ELF-1 (cell line): ENCODE measurements at regions not wholly inside any gene's neighbourhood (a gene's known extent, or its start where the extent isn't known, plus 50 kb on each side); places are given as distances from the start of the nearest gene placed in this dataset.

Source experiments
- DNase-seq: peaks from one replicate; pipeline ENCODE4 v3.0.0-alpha.2; 2016; ENCODE audit warnings: low read depth, low spot score

GRCh38 chr5:38207343-38207742 lies 51.0 kb upstream of the EGFLAM start:
- DNase-seq, result peak; percentile 15

DNA sequence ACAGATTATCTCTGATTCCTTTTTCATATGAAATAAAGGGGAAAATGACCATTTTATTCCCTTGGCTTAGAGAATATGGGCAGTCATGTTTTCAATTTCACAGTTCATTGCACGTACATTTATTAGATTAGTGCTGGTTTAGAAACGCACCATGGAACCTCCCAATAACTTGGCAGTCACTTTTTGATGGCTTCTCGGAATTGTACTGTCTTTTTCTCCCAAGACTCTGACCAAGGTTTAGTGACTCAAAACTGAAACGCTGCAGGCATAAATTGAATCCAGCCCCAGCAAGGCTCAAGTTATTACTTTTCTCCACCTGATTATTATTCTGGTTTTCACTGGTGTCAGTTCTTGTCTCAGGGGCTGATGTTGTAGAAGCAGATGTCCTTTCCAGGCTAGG lies 55.6 kb upstream of the EGFLAM start:
- DNase-seq, result no peak

DNA sequence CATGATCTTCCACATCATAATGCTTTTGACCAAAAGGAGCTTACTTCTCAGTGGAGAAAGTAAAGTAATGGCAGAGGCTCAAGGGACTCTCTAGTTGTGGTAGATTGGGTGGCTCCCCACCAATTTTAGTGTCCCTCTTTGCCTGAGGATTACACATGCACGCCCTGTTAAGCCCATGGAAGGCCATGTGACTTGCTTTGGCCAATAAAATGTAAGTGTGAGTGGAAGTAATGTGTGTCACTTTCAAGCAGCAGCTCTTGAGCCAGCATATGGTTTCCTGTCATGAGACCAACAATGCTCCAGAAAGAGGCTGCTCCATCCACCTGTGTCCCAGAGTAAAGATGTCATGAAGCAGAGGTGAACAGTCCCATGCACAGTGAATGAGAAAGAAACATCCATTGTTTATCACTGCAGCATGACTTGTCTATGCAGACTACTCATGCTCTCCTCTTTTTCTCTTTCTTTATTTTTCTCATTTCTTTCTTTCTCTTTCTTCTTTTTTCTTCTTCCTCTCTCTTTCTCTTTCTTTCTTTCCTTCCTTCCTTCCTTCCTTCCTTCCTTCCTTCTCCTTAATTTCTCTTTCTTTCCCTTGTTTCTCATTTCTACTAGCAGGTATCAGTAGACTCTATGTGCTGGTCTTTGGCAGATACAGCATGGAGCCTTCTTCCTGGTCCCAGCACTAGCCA lies 57.3 kb upstream of the EGFLAM start:
- no peak for DNase-seq

GRCh38 chr5:38197118-38197517 lies 61.2 kb upstream of the EGFLAM start:
- DNase-seq, result no peak

- peak; percentile 82 for DNase-seq
Observed at GRCh38 chr5:38193015-38193581, 65.3 kb upstream of the EGFLAM start.

DNA sequence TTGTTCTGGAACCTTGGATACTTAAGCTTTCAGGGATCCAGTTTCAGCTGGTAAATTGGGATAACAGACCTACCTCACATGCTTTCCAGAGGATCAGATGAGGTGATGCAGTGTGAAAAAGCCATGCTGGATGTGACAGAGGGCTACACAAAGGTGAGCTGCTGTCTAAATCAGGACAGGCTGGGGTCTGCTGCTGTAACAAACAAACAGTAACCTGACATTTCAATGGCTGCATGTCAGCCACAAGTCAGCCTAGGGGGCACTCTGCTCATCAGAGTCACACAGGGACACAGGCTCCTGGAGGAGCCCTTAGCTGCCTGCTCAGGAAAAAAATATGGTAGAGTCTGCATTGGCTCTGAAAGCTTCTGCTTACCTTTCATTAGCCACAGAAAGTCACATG lies 66.7 kb upstream of the EGFLAM start:
- no peak for DNase-seq

DNA sequence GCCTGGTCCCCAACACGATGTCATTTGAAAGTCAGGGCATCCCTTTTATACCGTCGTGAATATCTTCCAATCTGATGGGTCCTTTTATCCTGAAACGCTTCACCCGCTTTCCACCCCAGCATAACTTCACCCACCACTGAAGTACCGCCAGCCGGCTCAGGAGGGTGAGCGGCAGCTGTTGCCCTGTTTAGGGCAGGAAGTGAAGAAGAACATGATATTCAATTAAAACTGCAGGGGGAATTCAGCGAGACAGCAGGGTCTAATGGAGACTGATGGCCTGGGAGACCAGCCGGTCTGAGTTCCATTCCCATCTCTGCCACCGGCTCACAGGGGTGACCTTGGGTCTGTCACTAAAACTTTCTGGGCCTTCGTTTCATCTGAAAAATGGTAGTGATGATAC lies 68.2 kb upstream of the EGFLAM start:
- DNase-seq, result no peak

DNA sequence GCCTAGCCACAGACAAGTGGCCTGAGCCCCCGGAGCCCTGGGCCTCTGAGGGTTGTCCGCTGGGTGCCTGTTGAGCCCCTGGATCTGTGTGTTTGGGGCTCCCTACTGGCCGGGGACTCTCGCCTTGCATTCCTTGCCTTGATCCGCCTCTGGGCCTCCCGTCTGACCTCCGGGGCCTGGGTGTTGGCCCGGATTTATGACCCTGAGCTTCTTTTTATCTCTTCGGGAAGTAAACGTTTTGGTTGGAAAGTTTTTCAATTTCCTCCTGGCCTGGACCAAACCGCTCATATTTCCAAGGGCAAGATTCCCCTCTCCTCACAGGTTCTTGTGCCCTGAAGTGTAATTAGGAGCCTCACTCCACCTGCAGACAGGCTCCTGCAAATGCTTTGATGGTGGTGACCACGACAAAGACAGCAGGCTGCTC lies 69.3 kb upstream of the EGFLAM start:
- peak; percentile 32 for DNase-seq

- no peak for DNase-seq
Observed at GRCh38 chr5:38188591-38188990, 69.8 kb upstream of the EGFLAM start.

DNA sequence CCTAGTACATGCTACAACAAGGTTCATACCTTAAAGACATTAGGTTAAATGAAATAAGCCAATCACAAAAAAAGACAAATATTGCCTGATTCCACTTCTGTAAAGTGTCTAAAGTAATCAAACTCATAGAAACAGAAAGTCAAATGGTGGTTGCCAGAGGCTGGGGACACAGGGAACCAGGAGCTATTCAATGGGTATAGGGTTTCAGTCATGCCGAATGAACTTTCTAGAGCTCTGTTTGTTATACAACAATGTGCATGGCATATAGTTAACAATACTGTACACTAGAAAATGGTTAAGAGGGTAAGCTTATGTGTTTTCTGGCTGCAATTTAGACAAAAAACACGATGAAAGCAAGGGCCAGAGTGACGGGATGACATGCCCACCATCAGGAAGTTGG lies 70.8 kb upstream of the EGFLAM start:
- DNase-seq, result no peak

GRCh38 chr5:38184627-38185026 lies 73.7 kb upstream of the EGFLAM start:
- no peak for DNase-seq

DNA sequence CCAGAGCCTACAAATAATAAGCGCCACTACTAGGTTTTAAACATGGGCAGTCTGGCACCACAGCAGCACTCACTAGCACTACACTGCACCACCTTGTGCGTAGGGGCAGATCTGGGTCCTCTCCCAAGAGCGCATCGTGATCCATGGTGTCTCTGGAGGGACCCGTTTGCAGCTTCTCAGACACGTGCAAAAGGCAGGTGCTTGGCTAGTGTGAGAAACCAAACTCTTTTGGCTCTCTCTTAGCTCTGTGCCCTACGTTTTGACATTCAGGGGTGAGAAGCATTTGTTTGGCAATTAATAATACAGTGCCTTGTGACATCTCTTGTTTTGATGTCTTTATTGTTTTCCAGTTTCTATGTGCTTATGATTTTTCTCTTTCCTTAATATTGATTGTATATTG lies 75.4 kb upstream of the EGFLAM start:
- no peak for DNase-seq

- DNase-seq, result no peak
Observed at GRCh38 chr5:38168029-38168428, 90.3 kb upstream of the EGFLAM start.

- peak; percentile 42 for DNase-seq
Observed at GRCh38 chr5:38167562-38167996, 90.8 kb upstream of the EGFLAM start.

DNA sequence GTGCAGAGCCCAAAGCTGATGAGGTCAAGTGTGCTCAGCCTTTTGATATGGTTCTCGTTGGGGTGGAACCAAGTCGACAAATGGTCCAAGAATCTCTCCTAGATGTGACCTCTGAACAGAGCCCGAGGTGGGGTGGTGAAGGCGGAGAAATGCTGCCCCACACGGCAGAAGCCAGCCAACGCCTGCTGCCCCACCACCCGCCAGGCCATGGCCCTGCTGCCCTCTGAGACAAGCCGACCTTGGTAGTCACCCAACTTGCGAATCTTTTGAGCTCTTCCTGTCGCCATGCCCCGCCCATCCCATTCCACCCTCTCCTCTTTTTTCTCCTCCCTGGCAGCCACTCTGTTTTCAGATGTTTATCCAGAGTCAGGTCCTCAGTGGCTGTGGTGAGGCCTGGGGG lies 91.5 kb upstream of the EGFLAM start:
- DNase-seq, result no peak

DNA sequence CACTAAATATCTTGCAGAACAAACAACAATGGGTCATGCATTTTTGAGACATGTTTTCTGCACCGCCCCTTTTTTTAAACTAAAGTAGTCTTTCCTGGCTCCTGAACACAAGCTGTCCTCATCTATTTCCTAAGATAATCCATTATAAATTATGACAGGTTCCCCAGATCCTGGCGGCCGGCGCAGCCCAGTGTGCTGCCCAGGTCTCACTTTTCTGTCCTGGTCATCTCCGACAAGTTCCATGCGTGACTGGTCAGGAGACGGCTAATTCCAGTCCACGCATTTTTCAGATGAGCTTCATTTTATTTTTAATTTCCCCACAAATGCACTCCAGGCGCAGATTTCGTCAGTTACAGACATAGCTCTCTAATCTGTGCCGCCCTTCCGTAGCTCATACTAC lies 92.9 kb upstream of the EGFLAM start:
- DNase-seq, result no peak

DNA sequence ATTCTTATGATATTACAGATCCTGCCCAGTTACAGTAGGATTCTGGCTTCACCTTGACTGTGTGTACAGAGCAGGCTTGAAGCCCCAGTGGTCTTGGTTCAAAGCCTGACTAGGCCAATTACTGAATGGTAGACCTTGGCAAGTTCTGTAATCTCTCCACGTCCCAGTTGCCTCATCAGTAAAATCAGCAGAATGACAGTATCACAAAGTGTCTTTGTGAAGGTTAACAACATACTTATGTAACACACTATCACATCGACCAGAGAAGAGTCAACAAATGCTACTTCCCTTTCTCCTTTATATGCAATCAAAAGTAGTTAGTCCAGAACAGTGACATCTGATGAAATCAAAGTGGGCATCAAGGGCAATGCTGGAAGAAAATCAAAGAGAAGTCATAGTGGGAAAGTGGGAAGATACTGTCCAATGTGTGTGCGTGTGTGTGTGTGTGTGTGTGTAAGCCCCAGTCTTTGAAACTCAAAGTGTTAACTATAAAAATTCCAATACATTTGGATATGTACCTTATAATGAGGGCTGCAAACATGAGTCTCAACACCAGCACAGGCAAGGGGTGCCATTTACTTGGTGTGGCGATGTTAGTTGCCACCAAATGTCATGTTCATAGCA lies 93.5 kb upstream of the EGFLAM start:
- no peak for DNase-seq

DNA sequence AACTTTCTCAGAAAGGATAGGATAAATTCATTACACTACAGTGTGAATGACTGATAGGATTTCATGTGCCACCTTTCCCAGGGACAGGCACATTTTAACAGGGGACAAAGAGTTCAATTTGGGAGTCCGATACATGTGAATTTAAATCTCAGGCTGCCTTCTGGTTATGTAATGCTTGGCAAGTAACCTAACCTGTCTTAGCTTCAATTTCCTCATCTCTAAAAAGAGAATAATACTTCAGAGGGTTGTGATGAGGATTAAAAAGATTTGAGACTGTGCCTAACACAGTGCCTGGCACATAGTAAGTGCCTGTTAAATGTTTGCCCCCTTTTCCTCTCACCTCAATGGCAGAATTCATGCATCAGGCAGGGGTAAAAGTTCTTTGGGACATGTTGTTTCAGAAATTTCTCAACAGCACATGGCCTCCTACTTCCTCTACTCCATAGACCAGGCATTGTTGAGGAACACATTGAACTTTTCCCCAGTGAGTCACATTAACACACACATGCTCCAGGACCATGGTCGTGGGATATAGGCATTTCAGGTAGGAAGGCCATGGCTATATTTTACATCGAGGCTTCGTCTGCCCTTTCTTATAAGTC lies 94.6 kb upstream of the EGFLAM start:
- DNase-seq, result no peak

DNA sequence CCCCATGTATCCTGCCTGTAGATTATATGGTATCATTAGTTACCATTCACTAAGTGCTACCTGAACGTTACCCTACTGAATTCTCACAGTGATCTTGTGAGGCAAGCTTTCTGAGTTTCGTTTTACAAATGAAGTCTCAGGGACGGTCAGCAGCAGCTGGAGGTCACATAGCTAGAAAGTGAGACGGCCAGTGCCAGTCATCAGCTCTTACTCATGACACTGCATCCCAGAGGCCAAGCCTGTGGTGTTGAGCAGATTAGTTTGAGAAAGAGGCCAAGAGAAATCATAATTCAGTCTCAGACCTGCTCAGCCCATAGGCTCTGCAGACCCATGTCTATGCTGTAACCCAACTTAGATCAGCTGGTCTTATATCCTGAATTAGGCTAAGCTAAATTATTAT lies 95.7 kb upstream of the EGFLAM start:
- DNase-seq, result no peak

- no peak for DNase-seq
Observed at GRCh38 chr5:38157024-38157423, 101.3 kb upstream of the EGFLAM start.

GRCh38 chr5:38154615-38155204 lies 103.6 kb upstream of the EGFLAM start:
- no peak for DNase-seq

DNA sequence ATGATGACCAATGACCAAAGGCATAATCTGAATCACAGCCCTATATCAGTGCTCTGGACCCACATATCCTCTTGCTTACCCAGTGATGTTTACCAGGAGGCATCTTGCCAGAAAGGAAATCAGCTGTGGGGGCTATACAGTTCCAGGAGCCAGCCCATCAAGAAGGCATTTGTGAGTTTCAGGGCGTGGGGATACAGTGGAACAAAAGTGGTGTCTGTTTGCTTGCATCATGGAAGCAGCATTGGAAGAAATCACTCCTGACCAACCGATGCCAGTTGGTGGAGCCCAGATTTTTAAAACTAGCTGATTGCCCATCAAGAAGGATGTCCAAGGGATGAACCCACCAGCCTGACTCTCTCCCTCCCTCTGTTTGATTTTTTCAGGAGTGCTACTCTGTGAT lies 106.5 kb upstream of the EGFLAM start:
- no peak for DNase-seq

GRCh38 chr5:38149815-38150195 lies 108.6 kb upstream of the EGFLAM start:
- DNase-seq, result no peak
